ENCODE measurements at regions not wholly inside any gene's neighbourhood (a gene's known extent, or its start where the extent isn't known, plus 50 kb on each side); places are given as distances from the start of the nearest gene placed in this dataset.

GRCh38 chr12:78697817-78698415 lies 166.7 kb upstream of the SYT1 start:
- TF ChIP-seq EP300 (IDR thresholded peaks at IDR 0.05) (no peak), POLR2AphosphoS5 (IDR thresholded peaks at IDR 0.05) (no peak), CTCF (IDR thresholded peaks at IDR 0.05) (no peak), POLR2A (IDR thresholded peaks at IDR 0.05) (no peak)
- Histone ChIP-seq H3K27ac (no peak overlapping the region), H3K4me1 (no peaks in the 10 kb centered on the region), H3K27me3 (no peaks in the 10 kb centered on the region), H3K36me3 (no peaks in the 10 kb centered on the region), H3K9me3 (no peaks in the 10 kb centered on the region), H3K4me3 (no peak overlapping the region)
- no peak for DNase-seq
- intact Hi-C loops (cut with DNase I), result no loop called here
- 58 to 77% methylated on average over 2 of the region's 2 CpGs for WGBS, 2 donors

- Histone ChIP-seq H3K27me3 (no peaks in the 10 kb centered on the region), H3K4me1 (no peaks in the 10 kb centered on the region), H3K9me3 (no peaks in the 10 kb centered on the region), H3K4me3 (no peak overlapping the region), H3K27ac (no peak overlapping the region), H3K36me3 (no peaks in the 10 kb centered on the region)
- 93 to 98% methylated on average over 1 of the region's 1 CpG for WGBS, 2 donors
- intact Hi-C loops (cut with DNase I), result no loop called here
- DNase-seq, result no peak
- TF ChIP-seq CTCF (IDR thresholded peaks at IDR 0.05) (no peak), POLR2A (IDR thresholded peaks at IDR 0.05) (no peak), EP300 (IDR thresholded peaks at IDR 0.05) (no peak)
Measured at GRCh38 chr12:78698747-78699146, 165.8 kb upstream of the SYT1 start.

GRCh38 chr12:78700565-78700964 lies 164.0 kb upstream of the SYT1 start:
- intact Hi-C loops (cut with DNase I), result no loop called here
- no peaks in the 10 kb centered on the region for H3K36me3 ChIP-seq
- TF ChIP-seq POLR2A (IDR thresholded peaks at IDR 0.05) (no peak), EP300 (IDR thresholded peaks at IDR 0.05) (no peak), CTCF (IDR thresholded peaks at IDR 0.05) (no peak), POLR2AphosphoS5 (IDR thresholded peaks at IDR 0.05) (no peak)
- no peak for DNase-seq
- no peaks in the 10 kb centered on the region for H3K27me3 ChIP-seq
- WGBS, 2 donors, result 88 to 89% methylated on average over 3 of the region's 3 CpGs
- no peaks in the 10 kb centered on the region for H3K9me3 ChIP-seq
- no peak overlapping the region for H3K27ac ChIP-seq
- H3K4me1 ChIP-seq, result peaks cover 0 to 9% (median 4%) of the 10 kb centered on the region in 4 donors
- H3K4me3 ChIP-seq, result no peak overlapping the region

DNA sequence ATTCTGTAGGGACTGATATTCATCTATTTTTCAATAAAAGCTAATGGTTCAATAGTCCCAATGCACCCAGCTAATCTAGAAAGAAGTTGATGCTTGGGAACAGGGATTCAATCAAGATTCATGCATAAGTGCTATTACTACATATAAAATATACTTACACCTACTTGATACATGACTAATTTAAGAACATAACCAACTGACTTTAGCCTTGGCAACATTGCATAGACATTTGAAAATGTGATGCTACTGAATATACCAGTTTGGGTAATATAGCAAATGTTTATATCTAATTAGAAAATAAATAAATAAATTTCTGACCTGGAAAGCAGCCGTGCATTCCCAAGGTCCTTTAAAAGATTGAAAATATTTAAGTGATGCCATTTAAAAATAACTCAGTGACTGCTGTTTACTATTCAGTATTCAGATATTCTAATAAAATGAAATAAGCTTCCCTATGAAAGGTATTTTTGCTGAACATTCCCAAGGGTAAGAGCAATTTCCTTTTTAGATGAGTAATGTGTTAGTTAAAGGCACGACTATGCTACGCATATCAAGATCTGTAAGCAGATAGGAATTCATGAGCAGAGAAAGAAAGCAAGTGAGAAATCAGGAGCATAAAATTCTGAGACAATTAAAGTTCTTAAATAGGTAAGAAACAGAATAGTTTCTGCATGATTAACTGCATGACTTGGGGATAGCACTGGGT lies 160.6 kb upstream of the SYT1 start:
- Histone ChIP-seq H3K4me1 (peaks cover 0 to 9% (median 4%) of the 10 kb centered on the region in 4 donors), H3K9me3 (no peaks in the 10 kb centered on the region), H3K36me3 (no peaks in the 10 kb centered on the region), H3K27me3 (no peaks in the 10 kb centered on the region), H3K4me3 (no peak overlapping the region), H3K27ac (no peak overlapping the region)
- TF ChIP-seq CTCF (IDR thresholded peaks at IDR 0.05), result no peak
- 73 to 85% methylated on average over 3 of the region's 3 CpGs for WGBS, 2 donors
- no peak for DNase-seq
- intact Hi-C loops (cut with DNase I), result no loop called here

GRCh38 chr12:78711954-78712353 lies 152.6 kb upstream of the SYT1 start:
- no peak for DNase-seq
- no peak overlapping the region for H3K4me3 ChIP-seq
- no peak overlapping the region for H3K27ac ChIP-seq
- WGBS, 2 donors, result 91 to 94% methylated on average over 4 of the region's 4 CpGs
- no peaks in the 10 kb centered on the region for H3K36me3 ChIP-seq
- H3K27me3 ChIP-seq, result no peaks in the 10 kb centered on the region
- intact Hi-C loops (cut with DNase I), result no loop called here
- H3K4me1 ChIP-seq, result no peaks in the 10 kb centered on the region
- H3K9me3 ChIP-seq, result no peaks in the 10 kb centered on the region
- TF ChIP-seq POLR2AphosphoS5 (IDR thresholded peaks at IDR 0.05) (no peak), POLR2A (IDR thresholded peaks at IDR 0.05) (no peak), CTCF (IDR thresholded peaks at IDR 0.05) (no peak), EP300 (IDR thresholded peaks at IDR 0.05) (no peak)
